Thyroid gland (tissue), 4 donors: ENCODE measurements at regions not wholly inside any gene's neighbourhood (a gene's known extent, or its start where the extent isn't known, plus 50 kb on each side); places are given as distances from the start of the nearest gene placed in this dataset.

Experiments
- DNase-seq, 2 donors: peaks; one replicate each; pipeline ENCODE4 v3.0.0-alpha.2; 2019
- H3K27ac ChIP-seq, 3 donors: fragments of 200-600 bp; sonication (generic); 1 replicate in 2 of 3; 2 replicates in 1 of 3; pipeline ENCODE4 v1.5.1; 2016 to 2019; ENCODE audit warnings: mild to moderate bottlenecking in 1 of 3, moderate library complexity in 1 of 3
- H3K27me3 ChIP-seq: fragments of 200-600 bp; sonication (generic); one replicate; pipeline ENCODE4 v1.5.1; 2019
- H3K36me3 ChIP-seq, 2 donors: fragments of 200-600 bp; sonication (generic); one replicate each; pipeline ENCODE4 v1.5.1; 2016 to 2019
- H3K4me1 ChIP-seq, 2 donors: fragments of 200-600 bp; sonication (generic); one replicate each; pipeline ENCODE4 v1.5.1; 2017 to 2019
- H3K4me3 ChIP-seq, 3 donors: fragments of 200-600 bp; sonication (generic); replicated peaks in 1 of 3; 1 replicate in 2 of 3; 2 replicates in 1 of 3; pipeline ENCODE4 v1.5.1; 2016; ENCODE audit warnings: mild to moderate bottlenecking in 1 of 3
- H3K9me3 ChIP-seq: fragments of 200-600 bp; sonication (generic); one replicate; pipeline ENCODE4 v1.5.1; 2017
- POLR2A ChIP-seq, 2 donors: fragments of 450-650 bp; IDR thresholded peaks; one replicate each; pipeline ENCODE4 v1.6.1; 2017; ENCODE audit warnings: antibody characterized with exemption in 2 of 2, mild to moderate bottlenecking in 2 of 2, moderate library complexity in 1 of 2
- WGBS, 2 donors: methylation state at CpG; one replicate each; pipeline ENCODE4 v1.1.5; 2017; 5-methylcytosine and 5-hydroxymethylcytosine counted together
- intact Hi-C: fragments of 100-400 bp; cut with DNase I; formaldehyde crosslinking; loops from one replicate; pipeline ENCODE4 v1.15.1; 2023
- TF ChIP-seq, protein P1 (sequence below), 6 experiments: fragments of 200-600 bp in 3 of 6; fragments of 450-650 bp in 3 of 6; sonication (generic) in 3 of 6; IDR thresholded peaks; one replicate each; pipeline ENCODE4 v1.5.1; 2016 to 2019; ENCODE audit warnings: antibody characterized with exemption in 6 of 6, mild to moderate bottlenecking in 2 of 6, inconsistent platforms in 1 of 6, moderate library complexity in 1 of 6

DNA sequence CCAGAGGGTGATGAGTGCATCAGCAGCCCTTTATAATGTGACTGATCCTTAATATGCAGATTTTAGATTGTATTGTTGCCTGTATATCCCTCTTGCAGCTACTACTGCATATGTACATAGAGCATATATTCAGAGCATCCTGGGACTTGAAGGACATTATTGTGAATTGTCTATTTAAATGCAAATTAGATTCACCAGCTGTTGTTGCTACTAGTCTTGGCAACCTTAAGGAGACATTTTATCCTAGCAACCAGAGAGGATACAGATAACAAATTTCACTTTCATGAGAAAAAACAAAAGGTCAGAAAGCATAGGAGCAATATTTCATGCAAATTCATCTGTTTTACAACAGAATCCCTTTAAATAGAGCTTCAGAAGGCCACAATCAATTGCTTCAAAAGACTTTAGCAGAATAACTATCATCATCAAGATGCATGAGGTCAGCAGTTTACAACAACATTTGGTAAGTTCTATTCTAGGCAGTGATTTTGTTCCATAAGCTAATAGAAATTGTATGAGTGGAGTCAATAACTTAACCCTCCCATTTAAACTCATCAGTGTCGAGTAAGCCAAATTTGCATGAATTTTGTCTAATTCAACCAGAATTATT is 148.6 kb downstream of the GC start:
- Histone ChIP-seq H3K27me3 (no peaks in the 10 kb centered on the region), H3K9me3 (no peaks in the 10 kb centered on the region), H3K36me3 (no peaks in the 10 kb centered on the region), H3K4me1 (no peaks in the 10 kb centered on the region), H3K4me3 (no peak overlapping the region), H3K27ac (no peak overlapping the region)
- intact Hi-C loops, result no loop called here
- TF ChIP-seq, protein P1, sequence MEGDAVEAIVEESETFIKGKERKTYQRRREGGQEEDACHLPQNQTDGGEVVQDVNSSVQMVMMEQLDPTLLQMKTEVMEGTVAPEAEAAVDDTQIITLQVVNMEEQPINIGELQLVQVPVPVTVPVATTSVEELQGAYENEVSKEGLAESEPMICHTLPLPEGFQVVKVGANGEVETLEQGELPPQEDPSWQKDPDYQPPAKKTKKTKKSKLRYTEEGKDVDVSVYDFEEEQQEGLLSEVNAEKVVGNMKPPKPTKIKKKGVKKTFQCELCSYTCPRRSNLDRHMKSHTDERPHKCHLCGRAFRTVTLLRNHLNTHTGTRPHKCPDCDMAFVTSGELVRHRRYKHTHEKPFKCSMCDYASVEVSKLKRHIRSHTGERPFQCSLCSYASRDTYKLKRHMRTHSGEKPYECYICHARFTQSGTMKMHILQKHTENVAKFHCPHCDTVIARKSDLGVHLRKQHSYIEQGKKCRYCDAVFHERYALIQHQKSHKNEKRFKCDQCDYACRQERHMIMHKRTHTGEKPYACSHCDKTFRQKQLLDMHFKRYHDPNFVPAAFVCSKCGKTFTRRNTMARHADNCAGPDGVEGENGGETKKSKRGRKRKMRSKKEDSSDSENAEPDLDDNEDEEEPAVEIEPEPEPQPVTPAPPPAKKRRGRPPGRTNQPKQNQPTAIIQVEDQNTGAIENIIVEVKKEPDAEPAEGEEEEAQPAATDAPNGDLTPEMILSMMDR (IDR thresholded peaks at IDR 0.05), result no peak
- TF ChIP-seq POLR2A (IDR thresholded peaks at IDR 0.05), result no peak
- 76 to 90% methylated on average over 1 of the region's 1 CpG for WGBS, 2 donors
- no peak for DNase-seq

DNA sequence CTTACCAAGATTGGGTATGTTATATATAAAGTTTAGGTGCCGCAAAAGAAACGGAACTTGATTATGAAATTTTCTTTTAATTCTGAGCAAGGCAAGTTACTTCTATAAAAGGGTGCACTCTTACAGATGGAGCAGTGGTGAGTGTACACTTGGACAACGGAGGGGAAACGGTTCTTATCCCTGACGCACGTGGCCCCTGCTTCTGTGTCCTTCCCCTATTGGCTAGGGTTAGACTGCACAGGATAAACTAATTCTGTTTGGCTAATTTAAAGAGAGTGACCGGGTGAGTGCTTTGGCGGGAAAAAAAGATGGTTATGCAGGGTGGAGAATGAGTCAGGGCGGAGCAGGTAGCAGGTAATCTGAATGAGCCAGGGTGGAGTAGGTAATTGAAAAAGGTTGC is 149.5 kb downstream of the GC start:
- WGBS, 2 donors, result 92 to 95% methylated on average over 9 of the region's 9 CpGs
- Histone ChIP-seq H3K27ac (no peak overlapping the region), H3K4me1 (no peaks in the 10 kb centered on the region), H3K36me3 (no peaks in the 10 kb centered on the region), H3K27me3 (no peaks in the 10 kb centered on the region), H3K9me3 (no peaks in the 10 kb centered on the region), H3K4me3 (no peak overlapping the region)
- DNase-seq, result no peak
- intact Hi-C loops, result no loop called here
- no peak for TF ChIP-seq POLR2A (IDR thresholded peaks at IDR 0.05)
- TF ChIP-seq, protein P1 (IDR thresholded peaks at IDR 0.05), result no peak

DNA sequence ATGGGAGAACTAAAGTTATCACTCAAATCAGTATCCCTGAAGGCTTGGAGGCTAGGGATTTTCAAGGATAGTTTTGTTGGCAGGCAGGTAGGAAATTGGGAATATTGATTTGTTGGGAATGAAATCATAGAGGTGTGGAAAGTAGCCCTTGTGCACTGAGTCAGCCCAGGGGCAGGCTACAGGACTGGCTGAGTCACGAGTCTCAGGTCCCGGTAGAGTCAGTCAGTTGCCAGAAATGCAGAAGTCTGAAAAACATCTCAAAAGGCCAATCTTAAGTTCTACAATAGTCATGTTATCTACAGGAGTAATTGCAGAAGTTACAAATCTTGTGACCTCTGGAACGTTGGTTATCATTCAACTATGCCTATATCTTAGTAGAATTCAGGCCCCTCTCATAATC is 153.1 kb downstream of the GC start:
- intact Hi-C loops, result no loop called here
- Histone ChIP-seq H3K36me3 (no peaks in the 10 kb centered on the region), H3K4me3 (no peak overlapping the region), H3K4me1 (no peaks in the 10 kb centered on the region), H3K27ac (no peak overlapping the region), H3K27me3 (no peaks in the 10 kb centered on the region), H3K9me3 (no peaks in the 10 kb centered on the region)
- 82 to 85% methylated on average over 2 of the region's 3 CpGs for WGBS, 2 donors
- DNase-seq, result no peak
- TF ChIP-seq, protein P1 (IDR thresholded peaks at IDR 0.05), result no peak
- no peak for TF ChIP-seq POLR2A (IDR thresholded peaks at IDR 0.05)

DNA sequence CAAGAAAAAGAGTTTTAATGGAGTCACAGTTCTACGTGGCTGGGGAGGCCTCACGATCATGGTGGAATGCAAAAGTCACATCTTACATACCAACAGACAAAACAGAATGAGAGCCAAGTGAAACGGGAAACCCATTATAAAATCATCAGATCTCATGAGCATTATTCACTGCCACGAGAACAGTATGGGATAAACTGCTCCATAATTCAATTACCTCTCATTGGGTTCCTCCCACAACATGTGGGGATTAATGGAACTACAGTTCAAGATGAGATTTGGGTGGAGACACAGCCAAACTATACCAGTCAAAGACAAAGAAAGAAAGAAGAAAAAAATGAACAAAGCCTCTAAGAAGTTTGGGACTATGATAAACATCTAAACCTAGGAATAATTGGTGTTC is 158.9 kb downstream of the GC start:
- intact Hi-C loops, result no loop called here
- Histone ChIP-seq H3K27me3 (no peaks in the 10 kb centered on the region), H3K4me1 (no peaks in the 10 kb centered on the region), H3K4me3 (no peak overlapping the region), H3K27ac (no peak overlapping the region), H3K36me3 (no peaks in the 10 kb centered on the region), H3K9me3 (no peaks in the 10 kb centered on the region)
- 83 to 88% methylated on average over 4 of the region's 4 CpGs for WGBS, 2 donors
- no peak for TF ChIP-seq POLR2A (IDR thresholded peaks at IDR 0.05)
- TF ChIP-seq, protein P1 (IDR thresholded peaks at IDR 0.05), result no peak
- DNase-seq, result no peak
